HUES64 (cell line): ENCODE measurements at regions not wholly inside any gene's neighbourhood (a gene's known extent, or its start where the extent isn't known, plus 50 kb on each side); places are given as distances from the start of the nearest gene placed in this dataset.

Source experiments
- H3K27ac ChIP-seq: 2 replicates; pipeline ENCODE4 v1.7.0; 2013; ENCODE audit warnings: low read depth, low read length, inconsistent platforms
- H3K27me3 ChIP-seq: 2 replicates; pipeline ENCODE4 v1.6.1; 2013; ENCODE audit warnings: mild to moderate bottlenecking, low read length; ENCODE audit not compliant: insufficient read depth
- H3K36me3 ChIP-seq: 2 replicates; pipeline ENCODE4 v1.6.1; 2013; ENCODE audit warnings: mild to moderate bottlenecking, low read length; ENCODE audit not compliant: insufficient read depth
- H3K4me1 ChIP-seq: 2 replicates; pipeline ENCODE4 v1.6.1; 2013; ENCODE audit warnings: mild to moderate bottlenecking, low read length, moderate library complexity; ENCODE audit not compliant: insufficient read depth
- H3K4me3 ChIP-seq: 2 replicates; pipeline ENCODE4 v1.5.1; 2013; ENCODE audit warnings: mild to moderate bottlenecking, low read length, moderate library complexity
- H3K9ac ChIP-seq: 2 replicates; pipeline ENCODE4 v1.6.1; 2013; ENCODE audit warnings: mild to moderate bottlenecking, low read depth, low read length
- H3K9me3 ChIP-seq: 2 replicates; pipeline ENCODE4 v1.6.1; 2013; ENCODE audit warnings: low read depth, low read length; ENCODE audit not compliant: insufficient read depth
- WGBS: fragments of 150-250, 120-280 bp; methylation state at CpG from one replicate; pipeline ENCODE4 v1.1.7; 2013; ENCODE audit warnings: missing lambda C conversion rate; 5-methylcytosine and 5-hydroxymethylcytosine counted together

DNA sequence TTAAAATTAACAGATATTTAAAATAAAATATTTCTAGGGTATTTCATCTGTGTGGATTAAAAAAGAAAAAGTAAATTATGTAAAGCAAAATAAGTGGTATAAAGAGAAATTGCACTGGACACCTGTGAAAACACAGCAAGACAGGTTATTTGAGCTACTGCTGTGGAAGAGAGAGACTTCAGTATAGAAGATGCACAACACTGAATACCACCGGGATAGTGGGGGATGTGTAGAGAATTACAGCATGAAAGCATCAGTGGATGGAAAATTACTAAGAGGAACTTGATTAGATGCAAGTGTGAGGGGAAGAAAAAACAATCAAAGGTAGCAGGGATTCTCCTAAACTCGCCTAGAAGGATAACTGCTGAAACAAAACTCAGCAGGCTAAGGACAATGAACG, 1242.5 kb upstream of the GBE1 start:
- H3K4me1 ChIP-seq = peaks cover 71% of the 10 kb centered on the region
- H3K27ac ChIP-seq = 0 out of 2 replicates have a peak overlapping the region, but pooled peaks have one; percentile 4
- no peaks in the 10 kb centered on the region for H3K36me3 ChIP-seq
- no peaks in the 10 kb centered on the region for H3K27me3 ChIP-seq
- no peaks in the 10 kb centered on the region for H3K9me3 ChIP-seq
- H3K9ac ChIP-seq = no peak overlapping the region
- no peak overlapping the region for H3K4me3 ChIP-seq
- WGBS = 71% methylated on average over 3 of the region's 3 CpGs

DNA sequence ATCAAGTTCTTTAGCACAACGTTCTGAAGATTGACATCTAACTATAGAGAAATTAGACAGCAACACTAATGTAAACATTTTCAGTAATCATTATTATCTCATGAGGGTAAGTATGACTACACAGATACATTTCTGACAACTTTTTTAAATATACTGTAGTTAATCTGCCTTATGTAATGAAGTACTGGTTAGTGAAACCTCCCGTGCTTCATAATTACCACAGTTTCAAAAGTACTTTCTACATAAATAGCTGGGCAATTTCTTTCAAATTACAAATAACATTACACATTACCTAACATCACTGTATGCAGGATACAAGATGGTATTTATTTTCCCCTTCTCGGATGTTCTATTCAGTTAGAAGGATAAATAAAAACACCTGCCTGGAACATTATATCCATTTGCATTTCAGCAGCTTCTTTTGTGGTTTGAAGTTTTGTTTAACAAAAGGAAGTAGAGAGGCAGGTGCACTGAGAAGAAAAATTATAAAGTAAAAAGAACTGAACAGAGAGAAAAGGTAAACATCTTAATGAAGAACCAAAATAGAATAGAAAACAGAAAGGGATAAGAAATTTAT, 1241.5 kb upstream of the GBE1 start:
- Histone ChIP-seq H3K27ac (peak overlapping the region; percentile 48; the same call in 1 of the 2 replicates), H3K9ac (no peak overlapping the region), H3K4me1 (peaks cover 64% of the 10 kb centered on the region), H3K27me3 (no peaks in the 10 kb centered on the region), H3K9me3 (no peaks in the 10 kb centered on the region), H3K36me3 (no peaks in the 10 kb centered on the region), H3K4me3 (no peak overlapping the region)
- 61% methylated on average over 3 of the region's 3 CpGs for WGBS

- peaks cover 45% of the 10 kb centered on the region for H3K4me1 ChIP-seq
- no peaks in the 10 kb centered on the region for H3K9me3 ChIP-seq
- no peak overlapping the region for H3K27ac ChIP-seq
- H3K9ac ChIP-seq = no peak overlapping the region
- no peak overlapping the region for H3K4me3 ChIP-seq
- H3K36me3 ChIP-seq = no peaks in the 10 kb centered on the region
- H3K27me3 ChIP-seq = no peaks in the 10 kb centered on the region
- WGBS = 65% methylated on average over 1 of the region's 1 CpG
Observed at GRCh38 chr3:82999777-83000176, 1238.3 kb upstream of the GBE1 start.

- no peaks in the 10 kb centered on the region for H3K27me3 ChIP-seq
- peaks cover 12% of the 10 kb centered on the region for H3K4me1 ChIP-seq
- H3K4me3 ChIP-seq = no peak overlapping the region
- peak overlapping the region; percentile 50; the same call in 1 of the 2 replicates for H3K27ac ChIP-seq
- no peak overlapping the region for H3K9ac ChIP-seq
- 95% methylated on average over 3 of the region's 3 CpGs for WGBS
- H3K36me3 ChIP-seq = no peaks in the 10 kb centered on the region
- no peaks in the 10 kb centered on the region for H3K9me3 ChIP-seq
Observed at GRCh38 chr3:82978368-82978767, 1216.9 kb upstream of the GBE1 start.

- 70% methylated on average over 3 of the region's 3 CpGs for WGBS
- H3K27ac ChIP-seq = peak overlapping the region; percentile 50; the same call in 1 of the 2 replicates
- peaks cover 12% of the 10 kb centered on the region for H3K4me1 ChIP-seq
- H3K4me3 ChIP-seq = no peak overlapping the region
- H3K36me3 ChIP-seq = no peaks in the 10 kb centered on the region
- H3K9ac ChIP-seq = no peak overlapping the region
- H3K9me3 ChIP-seq = no peaks in the 10 kb centered on the region
- H3K27me3 ChIP-seq = no peaks in the 10 kb centered on the region
Observed at GRCh38 chr3:82977871-82978270, 1216.4 kb upstream of the GBE1 start.

DNA sequence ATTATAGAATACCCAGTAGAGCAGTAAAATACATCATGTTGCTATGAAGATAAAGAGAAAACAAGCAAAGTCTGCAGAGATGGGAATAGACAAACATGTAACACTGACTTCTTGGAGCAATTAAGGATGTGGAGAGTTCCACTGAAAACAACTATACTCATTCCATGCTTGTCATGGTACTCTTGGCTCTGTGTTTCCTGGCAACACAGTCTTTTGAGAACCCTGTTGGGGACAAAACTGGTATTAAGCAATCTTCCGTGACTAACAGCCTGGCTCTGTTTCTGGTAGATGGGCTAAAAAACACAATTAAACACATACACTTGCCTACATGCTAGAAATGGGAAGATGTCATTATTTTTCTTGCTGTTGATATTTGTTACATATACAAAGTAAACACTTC, 1212.3 kb upstream of the GBE1 start:
- no peaks in the 10 kb centered on the region for H3K27me3 ChIP-seq
- H3K27ac ChIP-seq = no peak overlapping the region
- H3K4me3 ChIP-seq = no peak overlapping the region
- H3K36me3 ChIP-seq = no peaks in the 10 kb centered on the region
- 89% methylated on average over 1 of the region's 1 CpG for WGBS
- H3K4me1 ChIP-seq = peaks cover 12% of the 10 kb centered on the region
- H3K9me3 ChIP-seq = no peaks in the 10 kb centered on the region
- no peak overlapping the region for H3K9ac ChIP-seq

DNA sequence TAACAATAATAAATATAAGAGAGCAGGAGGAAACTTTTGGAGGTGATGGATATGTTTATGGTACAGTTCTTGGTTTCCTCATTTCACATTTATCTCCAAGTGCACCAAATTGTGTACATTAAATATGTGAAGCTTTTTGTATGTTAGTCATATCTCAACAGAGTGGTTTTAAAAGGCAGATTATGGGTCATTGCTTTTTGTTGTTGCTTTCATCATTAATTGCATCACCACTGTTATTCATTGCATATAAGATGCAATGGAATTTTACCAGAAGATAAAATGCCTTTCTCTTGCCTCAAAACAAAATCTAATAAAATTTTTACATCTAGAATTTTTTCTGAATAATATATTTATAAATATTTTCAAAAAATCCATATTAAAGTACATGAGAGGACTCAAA, 1198.9 kb upstream of the GBE1 start:
- H3K9me3 ChIP-seq = peaks cover 3% of the 10 kb centered on the region; the same call in 1 of the 2 replicates
- H3K4me1 ChIP-seq = peaks cover 7% of the 10 kb centered on the region
- H3K36me3 ChIP-seq = no peaks in the 10 kb centered on the region
- no peaks in the 10 kb centered on the region for H3K27me3 ChIP-seq
- no peak overlapping the region for H3K9ac ChIP-seq
- H3K27ac ChIP-seq = no peak overlapping the region
- no peak overlapping the region for H3K4me3 ChIP-seq

DNA sequence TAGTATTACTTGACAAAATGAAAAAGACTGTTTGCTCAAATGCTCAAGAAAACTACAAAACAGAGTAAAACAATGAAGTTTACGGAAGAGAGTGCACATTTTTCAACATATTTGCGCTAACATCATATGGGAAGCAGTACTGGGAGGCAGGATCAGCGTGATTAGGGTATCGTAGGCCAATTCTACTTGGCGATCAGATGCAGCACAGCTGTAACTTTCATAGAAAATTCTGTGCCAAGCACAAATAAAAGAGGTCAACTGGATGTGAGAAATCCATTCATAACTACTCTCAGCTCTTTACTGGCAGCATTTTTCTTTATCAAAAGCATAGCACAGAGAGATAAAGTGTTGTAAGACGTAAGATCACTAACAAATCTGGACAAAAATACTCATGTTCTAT, 1196.3 kb upstream of the GBE1 start:
- no peak overlapping the region for H3K4me3 ChIP-seq
- H3K27ac ChIP-seq = no peak overlapping the region
- no peak overlapping the region for H3K9ac ChIP-seq
- H3K4me1 ChIP-seq = peaks cover 3% of the 10 kb centered on the region
- no peaks in the 10 kb centered on the region for H3K27me3 ChIP-seq
- H3K9me3 ChIP-seq = peaks cover 12% of the 10 kb centered on the region
- 83% methylated on average over 6 of the region's 6 CpGs for WGBS
- no peaks in the 10 kb centered on the region for H3K36me3 ChIP-seq

DNA sequence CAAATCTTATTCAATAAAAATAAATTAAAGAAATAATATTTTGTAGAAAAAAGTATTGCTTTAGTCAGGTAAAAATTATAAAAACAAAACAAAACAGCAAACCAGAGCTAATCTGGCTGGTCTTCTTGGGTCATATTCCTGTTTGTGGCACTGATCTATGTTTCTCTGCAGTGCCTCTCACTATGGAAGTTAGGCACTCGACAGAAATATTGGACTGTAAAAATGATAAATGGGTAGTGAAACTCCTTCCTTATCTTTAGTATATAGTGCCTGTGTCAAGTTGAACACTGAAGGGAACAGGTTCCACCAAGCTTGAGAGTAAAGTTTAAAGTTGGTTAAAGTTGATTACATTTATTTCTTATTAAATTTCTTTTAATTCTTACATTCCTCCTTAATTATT, 1195.6 kb upstream of the GBE1 start:
- Histone ChIP-seq H3K9ac (no peak overlapping the region), H3K9me3 (peaks cover 12% of the 10 kb centered on the region), H3K36me3 (no peaks in the 10 kb centered on the region), H3K4me1 (no peaks in the 10 kb centered on the region), H3K27ac (no peak overlapping the region), H3K4me3 (no peak overlapping the region), H3K27me3 (no peaks in the 10 kb centered on the region)
- WGBS = 92% methylated on average over 1 of the region's 1 CpG

- WGBS = 100% methylated on average over 1 of the region's 1 CpG
Observed at GRCh38 chr3:82954486-82954885, 1193.0 kb upstream of the GBE1 start.

DNA sequence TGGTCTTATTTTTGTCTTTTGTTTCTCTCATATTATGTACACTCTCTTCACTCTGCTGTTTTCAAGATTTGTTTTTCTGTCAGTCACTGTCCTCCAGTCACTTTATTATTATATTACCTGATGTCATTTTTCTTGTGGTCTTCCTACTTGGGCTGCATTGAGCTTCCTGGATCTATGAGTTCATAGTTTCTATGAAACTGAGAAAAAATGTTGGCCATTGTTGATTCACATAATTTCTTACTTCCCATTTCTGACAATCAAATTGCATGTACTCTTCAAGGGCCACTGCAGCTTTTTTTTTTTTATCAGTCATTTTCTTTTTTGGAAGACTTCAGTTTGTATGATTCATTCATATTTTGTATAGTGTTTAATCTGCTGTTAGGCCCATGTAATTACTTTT, 1180.6 kb upstream of the GBE1 start:
- Histone ChIP-seq H3K9ac (no peak overlapping the region), H3K4me1 (no peaks in the 10 kb centered on the region)

More at GRCh38 chr3:82954486-82954885, 1193.0 kb upstream of the GBE1 start:
- Histone ChIP-seq H3K4me3 (no peak overlapping the region), H3K9ac (no peak overlapping the region), H3K27me3 (no peaks in the 10 kb centered on the region), H3K27ac (no peak overlapping the region), H3K9me3 (peaks cover 12% of the 10 kb centered on the region), H3K36me3 (no peaks in the 10 kb centered on the region), H3K4me1 (no peaks in the 10 kb centered on the region)

DNA sequence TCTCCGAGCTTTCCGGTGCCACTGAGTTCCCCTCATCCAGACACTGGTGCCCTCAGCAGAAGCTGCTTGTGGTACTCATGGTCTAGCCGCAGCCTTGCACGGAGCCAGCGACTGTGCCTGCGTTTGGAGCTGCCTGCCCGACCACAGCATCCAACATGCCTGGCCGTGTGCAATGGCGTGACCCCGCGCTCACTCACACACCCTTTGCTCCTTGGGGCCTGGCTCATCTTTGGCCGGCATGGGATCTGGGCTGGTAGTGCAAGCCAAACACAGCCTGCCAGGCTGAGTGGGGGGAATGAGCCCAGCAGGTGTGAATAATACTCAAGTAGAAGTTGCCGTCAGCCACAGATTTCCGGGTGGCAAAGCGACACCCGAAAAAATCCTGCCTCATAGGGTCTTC, 1178.7 kb upstream of the GBE1 start:
- Histone ChIP-seq H3K4me3 (no peak overlapping the region), H3K9me3 (peaks cover 19% of the 10 kb centered on the region), H3K27ac (no peak overlapping the region), H3K4me1 (no peaks in the 10 kb centered on the region), H3K9ac (no peak overlapping the region), H3K27me3 (no peaks in the 10 kb centered on the region), H3K36me3 (no peaks in the 10 kb centered on the region)
- WGBS = 92% methylated on average over 16 of the region's 16 CpGs

More for the DNA sequence above, 1180.6 kb upstream of the GBE1 start:
- Histone ChIP-seq H3K27ac (no peak overlapping the region), H3K27me3 (no peaks in the 10 kb centered on the region), H3K4me3 (no peak overlapping the region), H3K9me3 (peaks cover 15% of the 10 kb centered on the region), H3K36me3 (no peaks in the 10 kb centered on the region)
